GM12891 (cell line): ENCODE measurements at regions not wholly inside any gene's neighbourhood (a gene's known extent, or its start where the extent isn't known, plus 50 kb on each side); places are given as distances from the start of the nearest gene placed in this dataset.

Source experiments
- DNase-seq: peaks from one replicate; pipeline ENCODE4 v3.0.0; 2011; ENCODE audit warnings: low spot score; ENCODE audit not compliant: insufficient read length
- FAIRE-seq: peaks from 2 replicates; lab custom pipeline; 2011; peaks lifted over from hg19 to GRCh38; lab: Jason Lieb, UNC
- PAX5 ChIP-seq: IDR thresholded peaks from 2 replicates; pipeline ENCODE4 v1.6.1; 2011; ENCODE audit warnings: low read length, moderate library complexity, mild to moderate bottlenecking; ENCODE audit not compliant: insufficient read depth, severe bottlenecking
- POLR2A ChIP-seq: IDR thresholded peaks from 2 replicates; pipeline ENCODE4 v1.6.1; 2011; ENCODE audit warnings: low read depth, low read length, control low read depth
- POLR2AphosphoS5 ChIP-seq: IDR thresholded peaks from 2 replicates; pipeline ENCODE4 v1.6.1; 2011; ENCODE audit warnings: low read depth, low read length, control low read depth
- POU2F2 ChIP-seq: IDR thresholded peaks from 2 replicates; pipeline ENCODE4 v1.6.1; 2011; ENCODE audit warnings: low read depth, mild to moderate bottlenecking, control low read depth, low read length, moderate library complexity
- SPI1 ChIP-seq: IDR thresholded peaks from 2 replicates; pipeline ENCODE4 v1.6.1; 2011; ENCODE audit warnings: low read depth, low read length, control low read depth
- TAF1 ChIP-seq: IDR thresholded peaks from 2 replicates; pipeline ENCODE4 v1.6.1; 2011; ENCODE audit warnings: low read depth, low read length, control low read depth

GRCh38 chr2:167803449-167803988, 443.9 kb downstream of the STK39 start:
- FAIRE-seq, result no peak
- DNase-seq, result no peak
- no peak for TF ChIP-seq SPI1

GRCh38 chr2:167794554-167795255, 452.7 kb downstream of the STK39 start:
- no peak for DNase-seq
- no peak for TF ChIP-seq PAX5
- TF ChIP-seq TAF1, result no peak
- TF ChIP-seq POLR2A, result no peak
- TF ChIP-seq POU2F2, result no peak
- TF ChIP-seq SPI1, result no peak
- TF ChIP-seq POLR2AphosphoS5, result no peak
- FAIRE-seq, result no peak

DNA sequence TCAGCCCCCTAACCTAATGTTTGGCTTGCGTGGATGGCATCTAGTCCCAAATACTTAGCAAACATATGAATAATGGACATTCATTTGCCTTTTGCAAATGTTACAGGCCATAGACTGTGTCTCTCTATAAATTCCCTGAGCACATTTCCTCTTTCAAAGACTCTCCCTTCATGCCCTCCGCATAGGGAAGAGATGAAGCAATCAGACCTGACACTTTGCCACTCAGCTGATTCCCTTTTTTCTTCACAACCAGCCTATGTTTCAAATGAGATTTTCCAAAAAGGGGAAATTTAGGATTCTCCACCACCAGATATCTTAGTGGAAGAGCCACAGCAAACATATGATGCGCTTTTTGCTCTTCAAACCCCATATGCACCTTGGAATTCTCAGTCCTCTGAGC, 453.7 kb downstream of the STK39 start:
- no peak for DNase-seq
- FAIRE-seq, result no peak
- no peak for TF ChIP-seq PAX5
- TF ChIP-seq TAF1, result no peak
- TF ChIP-seq POLR2A, result no peak
- no peak for TF ChIP-seq POU2F2
- no peak for TF ChIP-seq SPI1
- no peak for TF ChIP-seq POLR2AphosphoS5

DNA sequence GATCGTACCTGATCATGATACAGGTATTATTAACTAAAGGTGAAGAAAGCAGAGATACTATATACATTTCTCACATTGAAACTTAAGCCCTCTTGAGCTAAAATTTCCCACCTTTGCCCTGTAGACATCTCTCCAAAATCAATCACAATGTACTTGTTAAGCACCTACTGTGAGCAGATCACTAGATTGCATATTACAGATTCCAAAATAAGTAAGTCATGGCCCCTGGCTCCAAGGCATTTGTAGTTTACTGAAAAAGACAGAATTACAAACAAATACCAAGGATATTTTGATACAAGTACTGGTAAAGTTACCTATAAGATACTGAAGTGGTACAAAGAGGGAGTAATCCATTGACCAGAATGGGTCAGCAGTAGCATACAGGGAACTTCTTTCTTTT, 455.3 kb downstream of the STK39 start:
- TF ChIP-seq POU2F2 (no peak), POLR2A (no peak), POLR2AphosphoS5 (no peak), TAF1 (no peak), PAX5 (no peak), SPI1 (no peak)
- DNase-seq, result no peak
- no peak for FAIRE-seq

- TF ChIP-seq POLR2A (no peak), POU2F2 (no peak), TAF1 (no peak), PAX5 (no peak), POLR2AphosphoS5 (no peak), SPI1 (no peak)
- FAIRE-seq (no peak), DNase-seq (no peak)
These were observed 456.5 kb downstream of the STK39 start for GRCh38 chr2:167790781-167791450.

GRCh38 chr2:167790189-167790588, 457.2 kb downstream of the STK39 start:
- TF ChIP-seq PAX5, result no peak
- DNase-seq (no peak), FAIRE-seq (no peak)

DNA sequence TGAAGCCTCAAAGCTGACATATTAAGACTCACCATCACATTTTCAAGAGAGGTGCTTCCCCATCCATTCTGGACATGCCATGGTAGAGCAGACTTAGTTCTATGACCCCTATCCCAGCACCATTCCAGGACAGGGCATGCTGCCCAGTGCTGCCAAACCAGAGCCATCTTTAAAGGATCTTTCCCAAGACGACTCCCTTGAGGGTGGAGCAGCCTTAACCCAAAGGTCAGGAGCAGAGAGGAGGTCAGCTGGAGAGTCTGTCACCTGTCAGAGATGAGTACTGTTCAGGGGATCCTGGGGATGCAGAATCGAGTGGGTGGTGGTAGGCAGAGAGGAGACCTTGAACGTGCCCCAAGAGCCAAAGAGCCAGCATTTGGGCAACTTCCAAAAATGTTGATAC, 459.8 kb downstream of the STK39 start:
- TF ChIP-seq POLR2A, result no peak
- no peak for TF ChIP-seq TAF1
- no peak for TF ChIP-seq POU2F2
- no peak for TF ChIP-seq POLR2AphosphoS5
- TF ChIP-seq PAX5, result no peak
- no peak for TF ChIP-seq SPI1
- FAIRE-seq (no peak), DNase-seq (no peak)

- FAIRE-seq (no peak), DNase-seq (no peak)
- TF ChIP-seq POLR2A (no peak), POU2F2 (no peak), SPI1 (no peak), PAX5 (no peak), POLR2AphosphoS5 (no peak), TAF1 (no peak)
These were observed 460.4 kb downstream of the STK39 start for GRCh38 chr2:167787021-167787420.

DNA sequence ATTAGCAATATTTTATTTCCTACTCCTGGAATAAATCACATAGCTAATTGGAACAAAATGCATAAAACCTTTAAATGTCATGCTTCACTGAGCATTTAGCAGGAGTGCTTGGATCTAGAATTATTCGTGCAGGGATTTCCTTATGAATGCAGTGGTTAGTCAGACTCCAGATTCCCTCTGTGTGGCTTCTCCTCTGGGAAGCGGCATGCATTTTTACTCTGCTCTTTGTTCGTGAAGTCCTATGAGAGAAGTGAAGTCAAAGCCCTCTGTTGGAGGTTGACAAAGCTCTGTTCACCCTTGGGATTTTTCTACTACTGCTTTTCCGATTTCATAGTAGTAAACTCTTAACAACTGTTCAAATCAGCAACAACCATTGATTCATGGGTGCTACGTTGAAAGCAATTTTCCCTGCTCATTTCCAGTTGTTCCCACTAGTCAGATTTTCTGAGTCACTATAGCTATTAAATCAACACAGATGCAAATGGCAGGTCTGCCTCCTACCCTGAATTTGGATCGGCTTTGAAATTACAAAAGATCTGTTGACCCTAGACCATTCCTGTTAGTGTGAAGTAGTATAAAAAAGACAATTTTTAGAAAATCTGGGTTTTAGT, 461.7 kb downstream of the STK39 start:
- no peak for TF ChIP-seq POLR2A
- TF ChIP-seq PAX5, result no peak
- TF ChIP-seq POLR2AphosphoS5, result no peak
- no peak for TF ChIP-seq POU2F2
- TF ChIP-seq SPI1, result no peak
- no peak for TF ChIP-seq TAF1
- no peak for FAIRE-seq
- no peak for DNase-seq

- DNase-seq, result no peak
- FAIRE-seq, result no peak
These were observed 463.3 kb downstream of the STK39 start for GRCh38 chr2:167784084-167784425.

More at GRCh38 chr2:167784084-167784425, 463.3 kb downstream of the STK39 start:
- TF ChIP-seq POLR2AphosphoS5, result no peak
- no peak for TF ChIP-seq TAF1
- no peak for TF ChIP-seq PAX5
- TF ChIP-seq POU2F2, result no peak
